GM23338 (cell line): ENCODE measurements at regions not wholly inside any gene's neighbourhood (a gene's known extent, or its start where the extent isn't known, plus 50 kb on each side); places are given as distances from the start of the nearest gene placed in this dataset.

ENCODE experiments used
- ATAC-seq: fragments of 200-7000 bp; cut with Tn5 transposase; 3 replicates; pipeline ENCODE4 v1.9.1; 2020
- DNase-seq: peaks from one replicate; pipeline ENCODE4 v3.0.0-alpha.2; 2015; ENCODE audit warnings: low spot score
- H2AFZ ChIP-seq: fragments of 200-600 bp; sonication (generic); 2 replicates; pipeline ENCODE4 v1.8.0; 2016; ENCODE audit warnings: antibody characterized with exemption, mild to moderate bottlenecking, moderate library complexity
- H3F3A ChIP-seq: fragments of 200-600 bp; sonication (generic); replicated peaks from 2 replicates; pipeline ENCODE4 v1.8.0; 2017; ENCODE audit warnings: antibody characterized with exemption, mixed run types, low read depth
- H3K27ac ChIP-seq: fragments of 200-600 bp; sonication (generic); 2 replicates; pipeline ENCODE4 v1.6.1; 2016; ENCODE audit warnings: low read depth
- H3K27me3 ChIP-seq: fragments of 200-600 bp; sonication (generic); 2 replicates; pipeline ENCODE4 v1.8.0; 2016; ENCODE audit warnings: mild to moderate bottlenecking, mixed run types, moderate library complexity; ENCODE audit not compliant: insufficient read depth
- H3K36me3 ChIP-seq: fragments of 200-600 bp; sonication (generic); 2 replicates; pipeline ENCODE4 v1.8.0; 2016; ENCODE audit warnings: mild to moderate bottlenecking; ENCODE audit not compliant: insufficient read depth
- H3K4me1 ChIP-seq: fragments of 200-600 bp; sonication (generic); 2 replicates; pipeline ENCODE4 v1.8.0; 2016; ENCODE audit warnings: mild to moderate bottlenecking, moderate library complexity; ENCODE audit not compliant: insufficient read depth
- H3K4me2 ChIP-seq: fragments of 200-600 bp; sonication (generic); 2 replicates; pipeline ENCODE4 v1.7.1; 2017; ENCODE audit warnings: mixed run types
- H3K4me3 ChIP-seq: fragments of 200-600 bp; sonication (generic); 2 replicates; pipeline ENCODE4 v1.6.1; 2016; ENCODE audit warnings: mixed run types
- H3K79me2 ChIP-seq: fragments of 200-600 bp; sonication (generic); replicated peaks from 2 replicates; pipeline ENCODE4 v1.8.0; 2017; ENCODE audit warnings: mild to moderate bottlenecking; ENCODE audit not compliant: insufficient read depth
- H3K9me2 ChIP-seq: fragments of 200-600 bp; sonication (generic); 2 replicates; pipeline ENCODE4 v1.8.0; 2017; ENCODE audit not compliant: insufficient read depth
- H4K20me1 ChIP-seq: fragments of 200-600 bp; sonication (generic); replicated peaks from 2 replicates; pipeline ENCODE4 v1.8.0; 2017; ENCODE audit warnings: mild to moderate bottlenecking; ENCODE audit not compliant: insufficient read depth
- H3K27ac Mint-ChIP-seq: 2 replicates; pipeline ENCODE4 v1.8.0; 2020; ENCODE audit warnings: inconsistent platforms, mild to moderate bottlenecking, moderate library complexity, mixed read lengths
- H3K27me3 Mint-ChIP-seq: 3 replicates; pipeline ENCODE4 v1.8.0; 2022; ENCODE audit warnings: low read depth, mild to moderate bottlenecking, moderate library complexity, mixed read lengths, inconsistent platforms; ENCODE audit not compliant: insufficient read depth, poor library complexity
- H3K36me3 Mint-ChIP-seq: 3 replicates; pipeline ENCODE4 v1.8.0; 2021; ENCODE audit warnings: low read depth, mild to moderate bottlenecking, inconsistent platforms, moderate library complexity, mixed read lengths
- H3K4me1 Mint-ChIP-seq: 3 replicates; pipeline ENCODE4 v1.8.0; 2020; ENCODE audit warnings: mild to moderate bottlenecking, inconsistent platforms, mixed read lengths
- H3K4me3 Mint-ChIP-seq: 3 replicates; pipeline ENCODE4 v1.8.0; 2021; ENCODE audit warnings: moderate library complexity, mild to moderate bottlenecking, inconsistent platforms, mixed read lengths
- H3K9me3 Mint-ChIP-seq: 3 replicates; pipeline ENCODE4 v1.8.0; 2020; ENCODE audit warnings: moderate library complexity, mild to moderate bottlenecking, inconsistent platforms, mixed read lengths
- CREB1 ChIP-seq: fragments of 250-450 bp; sonication (Bioruptor Pico); IDR thresholded peaks from 2 replicates; pipeline ENCODE4 v1.5.0; 2020; ENCODE audit warnings: low read depth, mild to moderate bottlenecking, moderate library complexity
- CTCF ChIP-seq, 2 experiments: fragments of 200-600 bp in 1 of 2; sonication (generic) in 1 of 2; conservative IDR thresholded peaks; 2 replicates each; pipeline versions ENCODE4 v1.5.1 to v1.6.1; 2016 to 2017; ENCODE audit warnings: antibody characterized with exemption in 2 of 2, low read depth in 2 of 2, mild to moderate bottlenecking in 2 of 2, moderate library complexity in 1 of 2
- ETS1 ChIP-seq: IDR thresholded peaks from 2 replicates; pipeline ENCODE4 v1.6.1; 2016; ENCODE audit warnings: antibody characterized with exemption
- EZH2 ChIP-seq: fragments of 200-600 bp; sonication (generic); IDR thresholded peaks from one replicate; pipeline ENCODE4 v1.8.0; 2017; ENCODE audit warnings: antibody characterized with exemption, mild to moderate bottlenecking, low read depth; ENCODE audit not compliant: unreplicated experiment
- JUNB ChIP-seq: IDR thresholded peaks from one replicate; pipeline ENCODE4 v1.6.1; 2016; ENCODE audit warnings: antibody characterized with exemption; ENCODE audit not compliant: unreplicated experiment
- POLR2AphosphoS5 ChIP-seq: IDR thresholded peaks from 2 replicates; pipeline ENCODE4 v1.6.1; 2016; ENCODE audit warnings: antibody characterized with exemption, low read depth
- REST ChIP-seq: IDR thresholded peaks from one replicate; pipeline ENCODE4 v1.6.1; 2018; ENCODE audit warnings: antibody characterized with exemption; ENCODE audit not compliant: unreplicated experiment
- STAT1 ChIP-seq: IDR thresholded peaks from one replicate; pipeline ENCODE4 v1.6.1; 2016; ENCODE audit warnings: antibody characterized with exemption; ENCODE audit not compliant: unreplicated experiment
- ZNF331 ChIP-seq: fragments of 250-450 bp; sonication (Bioruptor Pico); IDR thresholded peaks from 2 replicates; pipeline ENCODE4 v1.5.0; 2020; ENCODE audit warnings: low read depth, mild to moderate bottlenecking, moderate library complexity

GRCh38 chr1:101317590-101317989 lies 80.8 kb downstream of the S1PR1 start:
- TF ChIP-seq CTCF (conservative IDR thresholded peaks at IDR 0.05; ENCODE audit: low read depth in 2 of 2), result peak; percentile 56 to 59
- TF ChIP-seq POLR2AphosphoS5, result no peak
- H3K36me3 Mint-ChIP-seq, result no peaks in the 10 kb centered on the region
- no peak for ATAC-seq
- H3K9me3 Mint-ChIP-seq, result no peaks in the 10 kb centered on the region; the same call in 2 of the 3 replicates
- H3K27ac ChIP-seq, result no peak overlapping the region
- no peak overlapping the region for H3K27ac Mint-ChIP-seq
- no peaks in the 10 kb centered on the region for H3K9me2 ChIP-seq
- peaks cover 4% of the 10 kb centered on the region for H3K27me3 Mint-ChIP-seq
- no peaks in the 10 kb centered on the region for H3K27me3 ChIP-seq
- peak; percentile 56 for DNase-seq
- no peaks in the 10 kb centered on the region for H3K79me2 ChIP-seq
- H3K4me1 Mint-ChIP-seq, result peaks cover 10% of the 10 kb centered on the region
- no peaks in the 10 kb centered on the region for H3K36me3 ChIP-seq
- no peak overlapping the region for H2AFZ ChIP-seq
- no peaks in the 10 kb centered on the region for H4K20me1 ChIP-seq
- H3K4me2 ChIP-seq, result no peak overlapping the region
- no peaks in the 10 kb centered on the region for H3K4me1 ChIP-seq
- no peak overlapping the region for H3K4me3 Mint-ChIP-seq
- no peaks in the 10 kb centered on the region for H3F3A ChIP-seq
- no peak overlapping the region for H3K4me3 ChIP-seq

GRCh38 chr1:101323535-101323934 lies 86.7 kb downstream of the S1PR1 start:
- no peak overlapping the region for H3K4me2 ChIP-seq
- no peaks in the 10 kb centered on the region for H3F3A ChIP-seq
- Mint-ChIP-seq H3K36me3 (no peaks in the 10 kb centered on the region), H3K4me1 (peaks cover 15% of the 10 kb centered on the region), H3K27me3 (peaks cover 3% of the 10 kb centered on the region), H3K27ac (no peak overlapping the region), H3K9me3 (no peaks in the 10 kb centered on the region), H3K4me3 (no peak overlapping the region)
- no peaks in the 10 kb centered on the region for H3K27me3 ChIP-seq
- H3K27ac ChIP-seq, result no peak overlapping the region
- no peaks in the 10 kb centered on the region for H4K20me1 ChIP-seq
- H3K79me2 ChIP-seq, result no peaks in the 10 kb centered on the region
- H3K4me1 ChIP-seq, result 0 out of 2 replicates have a peak, but pooled peaks cover 5% of the 10 kb centered on the region
- ATAC-seq, result no peak
- no peaks in the 10 kb centered on the region for H3K36me3 ChIP-seq
- no peak overlapping the region for H3K4me3 ChIP-seq
- no peaks in the 10 kb centered on the region for H3K9me2 ChIP-seq
- DNase-seq, result no peak
- no peak overlapping the region for H2AFZ ChIP-seq
- TF ChIP-seq REST (no peak), CTCF (conservative IDR thresholded peaks at IDR 0.05; ENCODE audit: low read depth in 2 of 2) (no peak), ETS1 (no peak), ZNF331 (CRISPR knock-in tag) (no peak), STAT1 (no peak), JUNB (no peak), EZH2 (no peak), CREB1 (CRISPR knock-in tag) (no peak)
